T-helper 1 cell treated with Interleukin-12 subunit alpha and Interleukin-12 subunit beta and Interleukin-4 antibody, amounts not matched to agents 30 ng/mL and 1 ng/mL, for 36 hours (primary cell): ENCODE measurements at regions not wholly inside any gene's neighbourhood (a gene's known extent, or its start where the extent isn't known, plus 50 kb on each side); places are given as distances from the start of the nearest gene placed in this dataset.

ENCODE experiments used
- intact Hi-C: fragments of 100-400 bp; cut with micrococcal nuclease; formaldehyde crosslinking; loops from one replicate; pipeline ENCODE4 v1.15.1; 2024

DNA sequence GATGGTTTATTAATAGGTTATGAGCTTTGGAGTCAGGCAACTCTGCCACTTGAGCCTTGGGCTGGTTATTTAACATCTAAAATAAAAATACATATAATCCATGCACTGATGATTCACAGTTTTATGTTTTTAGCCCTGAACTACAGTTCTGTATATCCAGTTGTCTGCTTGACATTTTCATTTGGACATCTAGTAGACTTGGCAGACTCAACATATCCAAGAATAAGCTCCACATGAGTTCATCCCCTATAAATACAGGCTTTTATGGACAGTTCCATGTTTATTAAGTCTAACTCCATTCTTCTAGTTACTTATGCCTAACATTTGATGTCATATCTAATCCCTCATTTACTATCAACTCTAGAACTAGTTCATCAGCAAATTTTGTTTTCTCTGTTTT, 174.2 kb downstream of the KIF2B start:
- intact Hi-C loops: no loop called here

GRCh38 chr17:54007855-54008254, 185.1 kb downstream of the KIF2B start:
- intact Hi-C loops: no loop called here

DNA sequence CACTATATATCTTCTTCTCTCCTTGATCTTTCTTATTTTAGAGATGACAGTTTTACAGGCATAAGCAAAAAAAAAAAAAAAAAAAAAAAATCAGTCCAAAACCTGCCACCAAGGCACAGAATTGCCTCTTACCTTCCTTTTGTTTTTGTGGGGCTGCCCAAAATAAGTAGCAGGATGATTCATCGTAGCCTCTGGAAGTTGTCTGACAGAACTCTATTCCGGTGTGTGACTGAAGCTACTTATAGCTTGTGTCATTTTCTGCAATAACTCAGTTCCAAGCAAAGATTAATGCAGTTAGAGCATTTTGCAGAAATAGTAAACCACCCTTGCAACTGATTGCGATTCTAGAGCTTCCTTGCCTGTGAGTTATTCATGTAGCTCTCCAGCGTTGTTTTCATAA, 186.8 kb downstream of the KIF2B start:
- intact Hi-C loops: no loop called here

DNA sequence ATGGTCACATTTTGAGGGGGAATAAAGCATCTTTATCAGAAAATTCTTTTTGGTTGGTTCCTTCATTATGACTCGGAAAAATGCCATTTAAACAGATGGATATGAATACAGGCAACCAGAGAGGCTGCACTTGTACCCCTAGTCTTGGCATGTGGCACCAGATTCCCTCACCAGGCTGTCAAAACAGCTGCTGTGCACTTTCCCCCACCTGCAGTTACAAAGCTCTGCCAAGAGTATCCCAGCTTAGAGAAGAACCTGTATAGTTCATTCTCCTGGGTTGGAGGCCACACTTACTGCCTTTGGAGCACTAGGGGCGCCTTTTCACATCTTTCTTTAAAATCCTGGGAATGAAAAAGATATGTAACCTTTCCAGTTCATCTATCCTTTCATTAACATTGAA, 190.3 kb downstream of the KIF2B start:
- intact Hi-C loops: no loop called here

DNA sequence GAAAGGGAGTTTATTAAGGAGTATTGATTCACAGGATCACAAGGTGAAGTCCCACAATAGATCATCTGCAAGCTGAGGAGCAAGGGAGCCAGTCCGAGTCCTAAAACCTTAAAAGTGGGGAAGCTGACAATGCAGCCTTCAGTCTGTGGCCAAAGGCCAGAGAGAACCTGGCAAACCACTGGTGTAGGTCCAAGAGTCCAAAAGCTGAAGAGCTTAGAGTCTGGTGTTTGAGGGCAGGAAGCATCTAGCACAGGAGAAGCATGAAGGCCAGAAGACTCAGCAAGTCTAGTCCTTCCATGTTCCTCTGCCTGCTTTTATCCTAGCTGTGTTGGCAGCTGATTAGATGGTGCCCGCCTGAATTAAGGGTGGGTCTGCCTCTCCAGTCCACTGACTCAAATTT, 193.0 kb downstream of the KIF2B start:
- intact Hi-C loops: no loop called here

DNA sequence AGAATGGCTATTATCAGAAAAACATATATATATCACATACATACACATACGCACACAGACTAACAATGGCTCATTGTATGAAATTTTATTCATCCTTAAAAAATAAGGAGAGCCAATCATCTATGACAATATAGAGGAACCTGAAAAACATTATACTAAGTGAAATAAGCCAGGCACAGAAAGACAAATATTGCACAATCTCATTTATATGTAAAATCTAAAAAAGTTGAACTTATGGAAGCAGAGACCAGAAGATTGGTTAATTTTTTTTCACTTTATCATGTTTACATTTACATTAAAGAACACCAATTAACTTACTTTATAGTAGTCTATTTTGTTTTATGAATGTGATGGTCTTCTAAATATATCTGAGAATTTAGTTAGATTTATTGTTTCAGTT, 198.7 kb downstream of the KIF2B start:
- intact Hi-C loops: no loop called here

DNA sequence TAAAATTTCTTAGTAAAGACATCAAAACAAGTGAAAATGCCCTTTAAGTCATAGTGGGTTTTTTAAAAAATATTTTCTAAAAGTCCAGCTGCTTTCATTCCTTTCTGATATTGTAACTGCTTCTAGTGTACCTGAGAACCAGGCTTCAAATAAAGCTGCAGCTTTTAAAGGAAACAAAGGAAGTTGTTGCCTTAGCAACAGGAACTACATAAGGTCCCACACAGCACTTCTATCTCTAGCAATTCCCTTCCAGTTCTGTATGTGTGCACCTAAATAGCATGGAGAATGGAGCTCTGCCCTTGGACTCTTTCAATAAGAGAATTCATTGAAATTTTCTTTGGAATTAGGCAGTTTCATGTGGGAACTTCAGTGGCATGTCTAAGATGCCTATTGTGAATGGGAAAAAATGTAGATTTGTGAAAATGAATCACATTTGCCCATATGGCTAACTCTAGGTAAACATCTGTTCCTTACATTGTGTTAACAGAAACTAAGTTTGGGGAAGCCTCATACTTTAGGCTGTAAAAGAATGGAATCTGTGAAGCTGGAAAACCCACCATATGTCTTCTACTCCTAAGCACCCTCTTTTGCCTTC, 206.4 kb downstream of the KIF2B start:
- intact Hi-C loops: no loop called here

GRCh38 chr17:54029986-54030385, 207.3 kb downstream of the KIF2B start:
- intact Hi-C loops: no loop called here

GRCh38 chr17:54046570-54046969, 223.8 kb downstream of the KIF2B start:
- intact Hi-C loops: no loop called here

DNA sequence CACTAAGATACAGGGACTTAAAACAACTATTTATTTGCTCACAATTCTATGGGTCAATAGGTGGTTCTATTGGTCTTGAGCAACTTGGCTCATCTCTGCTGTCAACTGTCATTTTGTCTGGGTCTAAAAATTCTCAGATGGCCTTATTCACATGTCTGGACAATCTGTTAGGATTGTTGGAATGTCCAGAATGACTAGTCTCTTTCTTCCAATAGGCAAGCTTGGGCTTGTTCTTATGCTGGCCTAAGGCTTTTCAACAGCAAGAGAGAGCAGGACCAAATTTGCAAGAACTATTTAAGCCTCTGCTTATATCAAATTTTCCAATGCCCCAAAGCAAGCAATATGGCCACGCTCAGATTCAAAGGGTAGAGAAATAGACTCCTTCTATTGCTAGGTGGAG, 240.9 kb downstream of the KIF2B start:
- intact Hi-C loops: no loop called here

DNA sequence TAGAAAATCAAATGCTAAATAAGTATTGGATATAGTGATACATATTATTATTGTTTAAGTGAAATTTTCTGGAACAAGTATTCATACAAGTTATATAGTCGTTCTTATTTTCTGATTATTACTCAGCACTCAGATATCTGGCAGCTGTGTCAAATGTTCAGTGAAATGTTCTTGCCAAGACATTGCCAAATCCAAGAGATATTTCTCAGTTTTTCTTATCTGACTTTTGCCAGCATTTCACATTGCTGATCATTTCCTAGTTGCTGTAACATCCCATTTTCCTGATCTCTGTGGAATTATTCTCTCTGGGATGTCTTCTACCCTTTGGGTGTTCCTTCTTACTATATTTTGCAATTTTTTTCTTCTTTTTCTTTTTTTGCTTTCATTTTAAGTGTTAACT, 262.3 kb downstream of the KIF2B start:
- intact Hi-C loops: no loop called here

DNA sequence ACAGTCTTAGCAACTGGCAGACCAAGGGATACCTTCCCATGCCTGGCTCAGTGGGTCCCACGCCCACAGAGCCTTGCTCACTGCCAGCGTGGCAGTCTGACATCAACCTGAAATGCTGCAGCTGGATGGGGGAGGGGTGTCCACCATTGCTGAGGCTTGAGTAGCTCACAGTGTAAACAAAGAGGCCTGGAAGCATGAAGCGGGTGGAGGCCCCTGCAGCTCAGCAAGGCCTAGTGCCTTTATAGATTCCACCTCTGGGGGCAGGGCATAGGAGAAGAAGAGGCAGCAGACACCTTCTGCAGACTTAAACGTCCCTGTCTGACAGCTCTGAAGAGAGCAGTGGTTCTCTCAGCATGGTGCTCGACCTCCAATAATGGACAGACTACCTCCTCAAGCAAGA, 263.2 kb downstream of the KIF2B start:
- intact Hi-C loops: no loop called here

- intact Hi-C loops: no loop called here
These were observed 273.5 kb downstream of the KIF2B start for GRCh38 chr17:54096216-54096615.

DNA sequence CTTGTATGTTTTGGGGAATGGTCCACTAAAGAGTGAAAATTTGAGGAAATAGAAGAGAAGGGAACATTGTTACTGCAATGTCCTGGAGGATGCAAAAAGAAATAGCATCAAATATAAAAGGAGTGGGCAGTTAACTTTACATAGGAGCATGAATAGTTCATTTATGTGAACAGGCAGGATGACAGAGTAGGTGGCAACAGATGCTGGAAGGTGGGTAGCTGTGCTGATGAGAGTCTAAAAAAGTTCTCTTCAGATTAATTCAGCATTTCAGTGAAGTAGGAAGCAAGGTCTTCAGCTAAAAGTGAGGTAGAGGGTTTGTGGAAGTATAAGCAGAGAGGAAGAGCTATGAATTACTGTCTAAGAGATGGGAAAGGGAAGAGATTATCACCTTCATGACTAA, 276.5 kb downstream of the KIF2B start:
- intact Hi-C loops: no loop called here

- intact Hi-C loops: no loop called here
These were observed 279.5 kb downstream of the KIF2B start for GRCh38 chr17:54102246-54102645.

DNA sequence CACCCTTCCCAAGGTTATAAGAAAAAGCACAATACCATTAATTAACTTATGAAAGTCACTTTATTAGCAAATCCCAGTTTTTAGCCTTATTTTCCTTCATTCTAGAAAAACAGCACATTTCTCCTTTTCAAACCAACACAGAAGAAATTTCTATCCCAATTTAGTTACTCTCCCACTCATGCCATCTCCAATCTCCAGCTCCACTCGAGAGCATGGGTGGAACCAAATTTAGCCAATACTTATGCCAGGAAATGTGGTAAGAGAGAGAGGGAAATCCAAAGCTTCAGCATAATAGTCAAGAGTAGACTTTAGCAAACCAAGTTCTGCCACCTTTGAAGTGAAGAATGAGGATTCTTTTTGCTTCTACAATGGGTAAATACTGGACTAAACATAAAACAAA, 288.8 kb downstream of the KIF2B start:
- intact Hi-C loops: no loop called here

DNA sequence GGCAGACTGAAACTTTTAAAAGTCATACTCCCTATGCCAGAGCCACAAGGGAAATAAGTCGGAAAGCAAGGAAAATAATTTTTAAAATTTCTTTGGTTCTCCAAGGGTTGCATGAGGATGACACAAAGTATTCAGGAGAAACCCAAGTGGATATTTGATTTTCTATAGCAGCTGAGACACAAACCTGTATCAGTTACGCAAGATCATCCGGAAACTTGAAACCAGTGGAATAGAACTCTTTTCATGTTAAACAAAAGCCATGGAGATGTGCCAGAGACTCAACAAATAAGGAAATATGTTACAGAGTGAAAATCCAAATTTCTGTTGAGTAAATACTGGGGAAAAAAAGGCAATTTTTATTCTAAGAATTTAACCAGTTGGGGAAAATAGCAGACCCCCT, 294.7 kb downstream of the KIF2B start:
- intact Hi-C loops: no loop called here

DNA sequence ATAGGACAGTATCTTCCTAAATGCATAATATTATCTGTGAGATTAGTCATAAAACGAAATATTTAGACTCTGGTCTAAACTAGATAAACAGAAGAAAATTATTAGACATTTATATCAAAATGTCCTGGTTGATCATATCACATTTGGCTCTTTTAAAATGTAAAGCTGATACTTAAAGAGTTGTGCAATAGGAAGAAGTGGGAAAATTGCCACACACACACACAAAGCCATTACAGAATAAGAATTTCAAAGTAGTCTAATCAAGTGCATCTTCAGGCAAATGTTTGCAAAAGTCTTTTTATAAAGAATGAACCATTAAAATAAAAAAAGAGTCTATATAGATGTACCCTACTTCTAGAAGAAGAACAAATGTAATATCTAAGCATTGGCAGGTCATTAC, 301.7 kb downstream of the KIF2B start:
- intact Hi-C loops: no loop called here

DNA sequence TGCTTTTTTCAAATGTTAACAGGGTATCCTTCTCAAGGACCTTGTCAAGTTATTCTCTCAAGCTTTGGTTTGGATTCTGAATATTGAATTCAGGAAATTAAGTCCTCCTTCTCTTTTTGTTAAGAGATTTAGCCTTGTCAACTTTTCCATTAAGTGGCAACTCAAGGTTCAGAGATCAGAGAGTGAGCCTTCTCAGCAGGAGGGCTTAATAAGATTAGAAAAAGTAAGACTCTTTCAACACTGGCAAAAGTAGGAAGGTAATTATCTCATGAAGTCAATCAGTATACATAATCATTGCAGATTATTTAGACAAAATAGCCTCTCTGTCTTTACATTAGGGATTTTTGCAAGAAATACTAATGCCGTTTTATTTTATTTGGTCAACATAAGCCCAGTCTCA, 330.7 kb downstream of the KIF2B start:
- intact Hi-C loops: no loop called here

DNA sequence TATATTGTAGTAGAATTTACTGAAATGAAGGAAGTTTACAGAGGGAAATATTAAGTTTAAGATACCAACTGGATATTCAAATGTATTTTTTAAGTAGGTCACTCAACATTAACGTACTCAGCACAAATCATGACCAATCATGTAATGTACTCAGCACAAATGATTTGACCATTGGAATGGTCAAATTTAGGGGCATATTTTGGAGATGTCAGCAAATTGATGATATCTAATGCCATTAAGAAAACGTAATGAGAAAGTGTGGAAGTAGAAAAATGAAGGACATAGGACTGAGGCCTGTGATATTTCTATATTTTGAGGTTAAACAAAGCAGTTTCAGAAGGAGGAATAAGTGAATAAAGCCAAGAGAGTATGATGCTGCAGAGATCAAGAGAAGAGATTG, 334.8 kb downstream of the KIF2B start:
- intact Hi-C loops: no loop called here

GRCh38 chr17:54172096-54172984, 349.6 kb downstream of the KIF2B start:
- intact Hi-C loops: no loop called here

DNA sequence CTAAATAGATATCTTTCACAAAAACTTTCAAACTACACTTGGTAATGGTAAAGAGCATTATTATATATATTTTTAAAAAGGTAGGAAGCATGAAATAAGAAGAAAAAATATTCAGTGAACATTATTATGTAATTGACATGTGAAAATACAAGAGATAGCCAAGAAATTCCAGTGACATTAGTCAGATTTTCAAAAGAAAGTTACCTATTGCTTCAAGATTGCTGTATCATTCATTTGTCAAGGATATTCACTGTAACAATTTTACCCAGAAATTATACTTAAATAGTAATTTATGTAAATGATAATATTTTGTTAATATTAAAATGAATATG, 350.2 kb downstream of the KIF2B start:
- intact Hi-C loops: no loop called here

DNA sequence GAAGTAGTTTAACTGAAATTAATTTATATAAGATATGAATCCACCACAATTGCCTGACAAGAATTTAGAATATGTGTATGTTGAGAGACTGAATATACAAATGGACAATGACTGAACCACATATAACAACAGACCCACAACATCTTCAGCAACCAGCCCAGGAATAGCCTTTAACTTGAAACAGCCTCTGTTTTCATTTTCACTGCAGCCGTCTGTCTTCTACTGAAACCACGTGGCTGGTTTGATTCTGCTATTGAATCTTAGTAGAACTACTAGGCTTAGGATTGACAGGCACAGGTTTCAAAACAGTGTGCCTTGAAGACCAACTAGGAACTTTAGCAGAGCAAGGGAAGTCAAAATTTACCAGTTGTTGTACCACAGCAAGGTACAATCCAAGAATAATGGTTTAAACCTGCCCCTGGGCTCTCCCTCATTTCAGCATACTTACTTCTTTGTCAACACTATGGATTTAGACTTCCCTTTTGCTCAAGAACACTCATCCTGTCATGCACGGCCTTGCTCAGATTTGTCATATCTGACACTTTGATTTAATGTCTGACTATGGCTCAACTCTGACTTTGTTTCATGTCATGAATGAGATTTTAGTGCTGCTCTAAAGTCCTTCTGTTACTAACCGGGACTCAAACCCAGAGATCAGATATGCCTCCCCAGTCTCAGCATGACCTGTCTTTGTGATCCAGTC, 355.0 kb downstream of the KIF2B start:
- intact Hi-C loops: no loop called here
